Natural killer cell (primary cell): ENCODE measurements at regions not wholly inside any gene's neighbourhood (a gene's known extent, or its start where the extent isn't known, plus 50 kb on each side); places are given as distances from the start of the nearest gene placed in this dataset.

Experiments
- ATAC-seq, 3 donors: fragments of 150-1000 bp in 2 of 3; fragments of 200-7000 bp in 1 of 3; cut with Tn5 transposase; 1 replicate in 1 of 3; 2 replicates in 2 of 3; pipeline ENCODE4 v1.10.0; 2021; ENCODE audit warnings: mild to moderate bottlenecking in 2 of 3, moderate library complexity in 2 of 3
- DNase-seq, 2 donors: peaks; one replicate each; pipeline versions ENCODE4 v3.0.0 to v3.0.0-alpha.2; 2013 to 2021; ENCODE audit warnings: mixed read lengths in 1 of 2
- H3K27ac ChIP-seq: one replicate; pipeline ENCODE4 v1.5.1; 2013; ENCODE audit warnings: mild to moderate bottlenecking, low read length
- H3K27me3 ChIP-seq: one replicate; pipeline ENCODE4 v1.6.1; 2013; ENCODE audit warnings: low read length; ENCODE audit not compliant: control insufficient read depth, insufficient read depth
- H3K36me3 ChIP-seq: one replicate; pipeline ENCODE4 v1.6.1; 2013; ENCODE audit warnings: low read length; ENCODE audit not compliant: control insufficient read depth, insufficient read depth
- H3K4me1 ChIP-seq: one replicate; pipeline ENCODE4 v1.6.1; 2013; ENCODE audit warnings: low read length; ENCODE audit not compliant: control insufficient read depth, insufficient read depth
- H3K4me3 ChIP-seq: one replicate; pipeline ENCODE4 v1.5.1; 2013; ENCODE audit warnings: low read length
- H3K9me3 ChIP-seq: one replicate; pipeline ENCODE4 v1.6.1; 2013; ENCODE audit warnings: low read length; ENCODE audit not compliant: control insufficient read depth, insufficient read depth
- H3K27ac Mint-ChIP-seq, 2 donors: one replicate each; pipeline ENCODE4 v1.8.0; 2022; ENCODE audit warnings: mild to moderate bottlenecking in 2 of 2, mixed read lengths in 2 of 2, moderate library complexity in 1 of 2
- H3K27me3 Mint-ChIP-seq, 2 donors: one replicate each; pipeline ENCODE4 v1.8.0; 2022; ENCODE audit warnings: low read depth in 2 of 2, mixed read lengths in 2 of 2
- H3K36me3 Mint-ChIP-seq: one replicate; pipeline ENCODE4 v1.8.0; 2022; ENCODE audit warnings: mixed read lengths
- H3K4me1 Mint-ChIP-seq, 2 donors: one replicate each; pipeline ENCODE4 v1.8.0; 2022; ENCODE audit warnings: mixed read lengths in 2 of 2
- H3K4me3 Mint-ChIP-seq: one replicate; pipeline ENCODE4 v1.8.0; 2022; ENCODE audit warnings: mild to moderate bottlenecking, moderate library complexity, mixed read lengths
- H3K9me3 Mint-ChIP-seq, 2 donors: one replicate each; pipeline ENCODE4 v1.8.0; 2022; ENCODE audit warnings: mixed read lengths in 2 of 2
- WGBS: methylation state at CpG from one replicate; pipeline ENCODE4 v1.1.7; 2013; ENCODE audit warnings: missing lambda C conversion rate; ENCODE audit not compliant: insufficient coverage; 5-methylcytosine and 5-hydroxymethylcytosine counted together
- intact Hi-C: fragments of 100-400 bp; cut with micrococcal nuclease; formaldehyde crosslinking; loops from one replicate; pipeline ENCODE4 v1.14.2; 2022
- TF ChIP-seq, protein P1 (sequence below): fragments of 200-600 bp; IDR thresholded peaks from one replicate; pipeline ENCODE4 v1.8.0; 2022; ENCODE audit warnings: antibody characterized with exemption

GRCh38 chr2:39999864-40000263, 220.8 kb upstream of the THUMPD2 start:
- no peak for DNase-seq
- Histone ChIP-seq H3K27ac (no peak overlapping the region), H3K4me3 (no peak overlapping the region), H3K4me1 (no peaks in the 10 kb centered on the region), H3K9me3 (no peaks in the 10 kb centered on the region), H3K27me3 (no peaks in the 10 kb centered on the region), H3K36me3 (no peaks in the 10 kb centered on the region)
- intact Hi-C loops, result no loop called here
- Mint-ChIP-seq H3K4me1 (no peaks in the 10 kb centered on the region), H3K9me3 (peaks cover 0 to 4% of the 10 kb centered on the region in 2 donors), H3K36me3 (no peaks in the 10 kb centered on the region), H3K4me3 (no peak overlapping the region), H3K27me3 (no peaks in the 10 kb centered on the region), H3K27ac (no peak overlapping the region)
- WGBS, result 84% methylated on average over 3 of the region's 4 CpGs
- TF ChIP-seq, protein P1, sequence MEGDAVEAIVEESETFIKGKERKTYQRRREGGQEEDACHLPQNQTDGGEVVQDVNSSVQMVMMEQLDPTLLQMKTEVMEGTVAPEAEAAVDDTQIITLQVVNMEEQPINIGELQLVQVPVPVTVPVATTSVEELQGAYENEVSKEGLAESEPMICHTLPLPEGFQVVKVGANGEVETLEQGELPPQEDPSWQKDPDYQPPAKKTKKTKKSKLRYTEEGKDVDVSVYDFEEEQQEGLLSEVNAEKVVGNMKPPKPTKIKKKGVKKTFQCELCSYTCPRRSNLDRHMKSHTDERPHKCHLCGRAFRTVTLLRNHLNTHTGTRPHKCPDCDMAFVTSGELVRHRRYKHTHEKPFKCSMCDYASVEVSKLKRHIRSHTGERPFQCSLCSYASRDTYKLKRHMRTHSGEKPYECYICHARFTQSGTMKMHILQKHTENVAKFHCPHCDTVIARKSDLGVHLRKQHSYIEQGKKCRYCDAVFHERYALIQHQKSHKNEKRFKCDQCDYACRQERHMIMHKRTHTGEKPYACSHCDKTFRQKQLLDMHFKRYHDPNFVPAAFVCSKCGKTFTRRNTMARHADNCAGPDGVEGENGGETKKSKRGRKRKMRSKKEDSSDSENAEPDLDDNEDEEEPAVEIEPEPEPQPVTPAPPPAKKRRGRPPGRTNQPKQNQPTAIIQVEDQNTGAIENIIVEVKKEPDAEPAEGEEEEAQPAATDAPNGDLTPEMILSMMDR, result no peak
- no peak for ATAC-seq

GRCh38 chr2:39998617-39999016, 219.6 kb upstream of the THUMPD2 start:
- WGBS, result 96% methylated on average over 2 of the region's 2 CpGs
- no peaks in the 10 kb centered on the region for H3K36me3 Mint-ChIP-seq
- Histone ChIP-seq H3K27ac (no peak overlapping the region), H3K9me3 (no peaks in the 10 kb centered on the region), H3K4me3 (no peak overlapping the region), H3K4me1 (no peaks in the 10 kb centered on the region), H3K36me3 (no peaks in the 10 kb centered on the region), H3K27me3 (no peaks in the 10 kb centered on the region)
- TF ChIP-seq, protein P1, result no peak
- peaks cover 0 to 2% of the 10 kb centered on the region in 2 donors for H3K9me3 Mint-ChIP-seq
- no peaks in the 10 kb centered on the region for H3K27me3 Mint-ChIP-seq
- H3K4me3 Mint-ChIP-seq, result no peak overlapping the region
- no peak overlapping the region for H3K27ac Mint-ChIP-seq
- no peak for DNase-seq
- no peak for ATAC-seq
- intact Hi-C loops, result no loop called here
- H3K4me1 Mint-ChIP-seq, result no peaks in the 10 kb centered on the region

GRCh38 chr2:39996653-39997080, 217.6 kb upstream of the THUMPD2 start:
- Histone ChIP-seq H3K4me1 (no peaks in the 10 kb centered on the region), H3K9me3 (no peaks in the 10 kb centered on the region), H3K36me3 (no peaks in the 10 kb centered on the region), H3K4me3 (no peak overlapping the region), H3K27ac (no peak overlapping the region), H3K27me3 (no peaks in the 10 kb centered on the region)
- H3K36me3 Mint-ChIP-seq, result no peaks in the 10 kb centered on the region
- no peak overlapping the region for H3K27ac Mint-ChIP-seq
- TF ChIP-seq, protein P1, result no peak
- peaks cover 0 to 6% of the 10 kb centered on the region in 2 donors for H3K9me3 Mint-ChIP-seq
- H3K4me1 Mint-ChIP-seq, result no peaks in the 10 kb centered on the region
- no peak for DNase-seq
- ATAC-seq, result no peak
- no peaks in the 10 kb centered on the region for H3K27me3 Mint-ChIP-seq
- intact Hi-C loops, result no loop called here
- 80% methylated on average over 1 of the region's 1 CpG for WGBS
- no peak overlapping the region for H3K4me3 Mint-ChIP-seq

- ATAC-seq, result no peak
- H3K4me3 ChIP-seq, result no peak overlapping the region
- WGBS, result 90% methylated on average over 2 of the region's 3 CpGs
- DNase-seq, result no peak
- H3K27me3 Mint-ChIP-seq, result no peaks in the 10 kb centered on the region
- H3K27ac ChIP-seq, result no peak overlapping the region
- no peaks in the 10 kb centered on the region for H3K4me1 Mint-ChIP-seq
- no peaks in the 10 kb centered on the region for H3K36me3 Mint-ChIP-seq
- H3K27ac Mint-ChIP-seq, result no peak overlapping the region
- H3K4me3 Mint-ChIP-seq, result no peak overlapping the region
- peaks cover 0 to 6% of the 10 kb centered on the region in 2 donors for H3K9me3 Mint-ChIP-seq
- no peaks in the 10 kb centered on the region for H3K9me3 ChIP-seq
- H3K36me3 ChIP-seq, result no peaks in the 10 kb centered on the region
- H3K4me1 ChIP-seq, result no peaks in the 10 kb centered on the region
- no peaks in the 10 kb centered on the region for H3K27me3 ChIP-seq
- TF ChIP-seq, protein P1, result no peak
- intact Hi-C loops, result no loop called here
These were observed 216.1 kb upstream of the THUMPD2 start for GRCh38 chr2:39995005-39995737.
